ENCODE measurements at regions not wholly inside any gene's neighbourhood (a gene's known extent, or its start where the extent isn't known, plus 50 kb on each side); places are given as distances from the start of the nearest gene placed in this dataset.

GRCh38 chr2:6495466-6495865, 370.2 kb downstream of the CMPK2 start:
- TF ChIP-seq, protein P1, sequence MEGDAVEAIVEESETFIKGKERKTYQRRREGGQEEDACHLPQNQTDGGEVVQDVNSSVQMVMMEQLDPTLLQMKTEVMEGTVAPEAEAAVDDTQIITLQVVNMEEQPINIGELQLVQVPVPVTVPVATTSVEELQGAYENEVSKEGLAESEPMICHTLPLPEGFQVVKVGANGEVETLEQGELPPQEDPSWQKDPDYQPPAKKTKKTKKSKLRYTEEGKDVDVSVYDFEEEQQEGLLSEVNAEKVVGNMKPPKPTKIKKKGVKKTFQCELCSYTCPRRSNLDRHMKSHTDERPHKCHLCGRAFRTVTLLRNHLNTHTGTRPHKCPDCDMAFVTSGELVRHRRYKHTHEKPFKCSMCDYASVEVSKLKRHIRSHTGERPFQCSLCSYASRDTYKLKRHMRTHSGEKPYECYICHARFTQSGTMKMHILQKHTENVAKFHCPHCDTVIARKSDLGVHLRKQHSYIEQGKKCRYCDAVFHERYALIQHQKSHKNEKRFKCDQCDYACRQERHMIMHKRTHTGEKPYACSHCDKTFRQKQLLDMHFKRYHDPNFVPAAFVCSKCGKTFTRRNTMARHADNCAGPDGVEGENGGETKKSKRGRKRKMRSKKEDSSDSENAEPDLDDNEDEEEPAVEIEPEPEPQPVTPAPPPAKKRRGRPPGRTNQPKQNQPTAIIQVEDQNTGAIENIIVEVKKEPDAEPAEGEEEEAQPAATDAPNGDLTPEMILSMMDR (conservative IDR thresholded peaks at IDR 0.05; ENCODE audit: low read length) = no peak
- TF ChIP-seq EZH2phosphoT487 (IDR thresholded peaks at IDR 0.05; ENCODE audit: borderline replicate concordance) = no peak

All from Loucy (cell line).